NOMO-1 (cell line): ENCODE measurements at regions not wholly inside any gene's neighbourhood (a gene's known extent, or its start where the extent isn't known, plus 50 kb on each side); places are given as distances from the start of the nearest gene placed in this dataset.
"Not testable (repeated sequence)": the region's sequence is repeated elsewhere in the genome, so short reads cannot be mapped to it uniquely, and the experiment has no call there.

Experiments used
- DNase-seq, 2 experiments: peaks; one replicate each; lab custom pipeline; 2025; ENCODE audit not compliant: unreplicated experiment in 2 of 2; lab: John Stamatoyannopoulos, UW

DNA sequence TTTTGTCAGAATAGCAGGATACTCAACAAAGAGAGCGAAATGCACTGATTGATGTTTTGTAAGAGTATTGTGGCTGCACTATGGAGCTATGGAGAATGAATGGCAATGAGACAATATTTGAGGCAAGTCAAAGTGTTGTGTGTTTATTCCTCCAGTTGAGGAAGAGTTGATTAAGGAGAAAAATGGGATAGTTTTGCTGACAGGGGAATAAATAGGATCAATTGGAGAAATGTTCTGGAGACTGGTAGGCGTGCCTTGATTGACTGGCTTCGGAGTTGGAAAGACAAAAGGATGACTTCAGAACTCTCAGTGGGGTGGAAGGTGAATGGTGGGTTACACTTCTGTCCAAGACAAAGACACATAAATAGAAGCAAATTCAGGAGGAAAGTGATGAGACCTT lies 1254.9 kb upstream of the TMEM132C start:
- DNase-seq, result no peak

DNA sequence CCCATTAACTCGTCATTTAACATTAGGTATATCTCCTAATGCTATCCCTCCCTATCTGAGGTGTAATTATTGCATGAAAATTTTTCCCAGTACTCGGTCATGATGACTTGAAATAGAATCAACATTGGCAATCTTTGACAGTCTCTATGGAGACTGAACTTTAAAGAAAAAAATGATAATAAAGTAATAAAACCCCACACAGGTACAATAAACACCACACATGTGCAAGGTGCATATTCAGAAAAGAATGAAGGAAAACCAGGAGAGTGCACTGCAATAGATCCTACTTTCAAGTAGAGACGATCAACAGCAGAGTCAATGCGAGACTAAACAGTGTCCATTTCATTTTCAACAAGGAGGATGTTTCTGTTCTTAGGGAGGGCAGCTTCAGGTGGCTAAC lies 1253.8 kb upstream of the TMEM132C start:
- DNase-seq, result no peak

DNA sequence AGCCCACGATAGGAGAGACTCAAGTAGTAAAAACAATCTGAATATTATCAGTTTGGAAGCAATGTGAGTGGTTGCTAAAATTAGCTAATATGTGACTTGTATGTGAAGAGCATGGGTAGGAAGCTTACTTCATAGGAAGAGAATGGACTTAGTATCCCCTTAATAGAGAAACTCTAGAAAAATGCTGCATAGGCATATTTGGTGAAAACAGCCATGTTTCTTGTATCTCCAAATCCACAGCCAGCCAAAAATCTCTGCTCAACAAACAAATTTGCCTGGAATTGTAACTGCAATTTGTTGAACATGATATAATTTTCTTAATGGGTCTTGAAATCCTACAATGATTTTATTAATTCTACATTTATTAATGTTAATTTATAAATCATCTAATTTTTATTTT lies 1252.9 kb upstream of the TMEM132C start:
- DNase-seq, result no peak

DNA sequence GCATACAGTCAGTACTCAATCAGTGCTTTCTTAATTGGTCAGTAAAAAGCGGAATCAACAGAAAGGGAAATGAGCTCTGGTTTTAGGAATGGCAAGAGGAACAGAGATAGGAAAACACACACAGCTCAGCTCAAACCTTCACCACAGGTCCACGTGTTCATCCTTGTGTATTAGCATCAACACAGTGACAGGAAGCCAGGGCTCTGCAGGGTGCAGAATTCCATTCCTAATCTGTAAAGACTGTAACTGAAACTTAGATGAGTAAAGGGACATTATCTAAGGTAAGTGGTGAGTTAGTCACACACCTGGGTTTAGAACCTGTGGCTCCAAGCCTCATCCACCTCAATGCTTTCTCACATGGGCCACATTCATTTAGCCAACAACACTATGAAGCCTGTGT lies 1242.2 kb upstream of the TMEM132C start:
- DNase-seq, result no peak

DNA sequence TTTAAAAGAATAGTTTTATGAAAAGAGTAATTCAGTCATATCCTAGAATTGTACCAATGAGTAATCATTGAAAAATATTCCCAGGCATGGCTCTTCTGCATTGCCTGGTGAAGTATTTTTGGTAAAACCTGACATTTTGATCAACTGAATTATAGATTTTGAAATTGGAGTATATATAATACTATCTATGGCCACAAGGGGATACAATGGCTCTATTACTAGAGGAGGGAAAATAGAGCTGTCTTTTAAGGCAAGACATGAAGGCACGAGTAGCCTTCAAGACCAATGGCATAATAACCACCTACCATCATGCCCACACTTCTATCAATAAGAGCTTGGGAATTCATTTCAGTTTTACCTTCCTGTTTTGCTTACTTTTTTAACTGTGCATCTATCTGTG lies 1241.4 kb upstream of the TMEM132C start:
- no peak for DNase-seq

DNA sequence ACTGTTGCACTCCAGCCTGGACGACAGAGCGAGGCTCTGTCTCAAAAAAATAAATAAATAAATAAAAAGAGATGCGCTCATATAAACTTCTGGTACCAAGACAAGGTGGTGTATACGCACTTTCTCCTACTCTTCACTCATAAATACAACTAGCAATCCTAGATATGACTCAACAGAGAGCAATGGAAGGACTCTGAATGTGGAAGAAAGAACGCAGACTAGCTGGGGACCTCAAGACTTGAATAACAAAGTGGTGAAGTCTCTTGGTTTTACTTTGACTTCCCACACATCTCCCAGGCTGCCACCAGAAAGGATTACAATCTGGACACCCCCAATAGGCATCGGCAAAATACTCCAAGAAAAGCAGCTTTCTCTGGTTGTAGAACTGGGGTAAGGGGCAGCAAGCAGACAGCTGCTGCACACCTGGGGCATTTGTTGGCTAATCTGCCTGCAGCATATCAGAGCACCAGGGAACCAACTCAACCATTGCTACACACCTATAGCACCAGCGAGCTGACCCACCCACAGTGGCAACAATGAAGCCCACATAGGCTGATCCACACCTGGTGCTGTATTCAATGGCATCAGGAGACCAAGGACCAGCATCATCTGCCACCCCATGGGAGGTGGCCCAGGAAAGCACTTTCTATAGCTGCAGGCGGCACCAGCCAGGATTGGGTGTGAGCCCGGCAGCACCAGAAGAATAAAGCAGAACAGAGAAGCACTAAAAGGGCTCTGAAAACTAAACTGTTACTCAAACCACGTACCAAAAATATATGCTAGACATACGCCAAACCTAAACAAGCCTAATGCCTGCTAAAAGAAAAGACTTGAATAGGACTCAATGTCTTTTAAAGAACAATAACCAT lies 1231.7 kb upstream of the TMEM132C start:
- no peak for DNase-seq

DNA sequence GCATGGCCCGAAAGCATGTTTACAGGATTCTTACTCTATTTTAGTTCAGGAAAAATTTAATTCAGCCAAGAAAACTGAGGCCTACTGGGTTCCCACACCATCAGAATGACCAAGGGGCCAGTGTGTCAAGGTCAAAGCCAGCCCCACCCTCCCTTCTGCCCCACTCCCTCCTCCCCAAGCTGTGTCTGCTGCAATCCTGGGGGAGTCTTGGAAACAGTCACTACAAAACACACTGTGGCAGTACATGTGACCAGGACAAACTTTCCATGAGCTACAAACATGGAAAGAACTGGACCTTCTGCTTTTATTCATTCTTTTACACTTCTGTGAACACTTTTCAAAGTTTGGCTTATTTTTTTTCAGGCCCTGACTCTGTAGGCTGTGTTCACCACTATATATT lies 1228.8 kb upstream of the TMEM132C start:
- DNase-seq, result no peak

DNA sequence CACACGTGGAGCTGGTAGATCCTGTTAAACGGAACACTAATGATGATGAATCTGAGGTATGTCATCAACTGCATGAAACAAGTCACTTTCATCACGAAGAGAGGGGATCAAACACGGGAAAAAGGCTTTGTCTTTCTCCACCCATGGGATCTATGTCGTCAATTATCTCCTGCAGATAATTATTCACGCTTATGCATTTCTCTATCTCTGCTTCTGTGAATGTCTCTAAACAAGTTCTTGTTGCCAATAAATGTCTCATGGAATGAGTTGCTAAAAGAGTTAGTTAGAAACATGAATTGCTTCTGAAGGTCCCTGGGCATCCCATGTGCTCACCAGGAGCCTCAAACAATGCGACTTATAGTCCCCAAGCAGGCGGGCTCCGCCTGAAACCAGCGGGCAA lies 1228.2 kb upstream of the TMEM132C start:
- no peak for DNase-seq

DNA sequence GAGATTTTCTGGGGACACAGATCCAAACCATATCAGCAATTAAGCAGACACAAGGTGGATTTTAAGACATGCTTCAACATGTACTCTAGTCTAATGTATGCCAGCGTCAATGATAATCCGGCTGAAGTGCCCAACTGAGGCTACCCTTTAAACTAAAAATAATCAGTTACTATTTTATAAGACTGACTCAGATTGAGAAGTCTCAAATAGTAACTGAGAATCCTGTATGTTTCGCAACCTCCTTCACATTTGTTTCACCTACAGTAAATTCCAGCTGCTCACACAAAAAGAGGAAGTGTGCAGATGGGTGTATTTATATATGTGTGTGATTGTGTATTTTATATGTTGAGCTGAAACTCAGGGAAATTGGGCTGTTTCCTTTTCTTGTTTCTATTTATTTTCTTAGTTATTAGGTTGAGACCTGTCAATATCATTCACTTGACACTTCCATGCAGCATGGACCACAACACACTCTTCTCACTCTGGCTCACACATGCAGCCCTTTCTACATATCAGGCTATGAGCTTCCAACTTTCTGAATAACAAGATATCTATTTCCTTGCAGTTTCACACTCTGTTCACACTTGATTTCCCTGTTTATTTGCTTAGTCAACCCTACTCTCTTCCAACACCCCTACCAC lies 1224.9 kb upstream of the TMEM132C start:
- peak in 1 of 2 experiments; percentile 23 for DNase-seq

DNA sequence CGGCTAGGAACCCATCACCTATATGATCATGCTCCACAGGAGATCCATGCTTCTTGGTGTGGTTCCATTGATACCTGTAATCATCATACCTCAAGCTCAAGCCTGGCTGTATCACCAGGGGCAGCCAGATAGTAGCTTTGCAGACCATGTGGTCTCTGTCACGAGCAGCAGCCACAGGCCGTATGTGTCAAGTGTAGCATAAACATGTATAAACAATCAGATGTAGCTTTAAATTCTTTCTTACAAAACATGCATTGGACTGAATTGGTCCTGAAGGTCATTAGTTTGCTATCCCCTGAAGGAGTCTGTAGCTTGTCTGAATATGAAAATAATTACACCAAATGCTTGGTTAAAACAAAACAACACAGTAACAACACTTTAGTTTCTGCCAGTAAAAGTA lies 1223.2 kb upstream of the TMEM132C start:
- DNase-seq, result no peak

DNA sequence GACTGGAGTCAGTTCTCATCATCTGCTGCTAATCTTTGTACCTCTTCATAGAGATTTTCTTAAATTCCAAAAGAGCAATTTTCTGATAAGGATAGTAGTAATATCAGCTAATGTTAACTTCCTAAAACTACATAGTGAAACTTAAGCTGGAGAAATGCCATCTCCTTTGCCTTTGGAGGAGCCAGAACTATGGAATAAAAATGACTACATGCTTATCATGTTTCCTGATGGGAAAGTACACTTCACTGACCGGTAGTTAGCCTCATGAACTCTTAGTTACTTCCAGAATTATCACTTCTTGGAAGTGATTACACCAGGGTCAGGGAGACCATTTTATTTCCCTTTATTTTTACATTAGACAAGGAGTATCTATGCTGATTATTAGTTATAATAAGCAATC lies 1222.1 kb upstream of the TMEM132C start:
- no peak for DNase-seq

DNA sequence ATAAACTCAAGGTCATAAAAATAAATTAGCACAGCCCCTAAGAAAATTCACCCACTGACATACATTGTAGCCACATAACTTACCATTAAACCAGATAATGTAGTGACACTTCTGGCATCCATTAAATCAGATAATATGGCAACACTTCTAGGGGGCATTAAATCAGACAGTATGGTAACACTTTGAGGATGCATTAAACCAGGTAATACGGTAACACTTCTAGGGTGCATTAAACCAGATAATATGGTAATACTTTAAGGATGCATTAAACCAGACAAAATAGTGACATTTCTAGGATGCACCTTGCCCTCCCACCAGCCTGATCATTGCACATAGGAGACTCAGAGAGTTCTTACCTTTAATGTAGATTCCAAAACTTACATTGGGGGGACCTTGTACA lies 1220.5 kb upstream of the TMEM132C start:
- DNase-seq, result no peak

DNA sequence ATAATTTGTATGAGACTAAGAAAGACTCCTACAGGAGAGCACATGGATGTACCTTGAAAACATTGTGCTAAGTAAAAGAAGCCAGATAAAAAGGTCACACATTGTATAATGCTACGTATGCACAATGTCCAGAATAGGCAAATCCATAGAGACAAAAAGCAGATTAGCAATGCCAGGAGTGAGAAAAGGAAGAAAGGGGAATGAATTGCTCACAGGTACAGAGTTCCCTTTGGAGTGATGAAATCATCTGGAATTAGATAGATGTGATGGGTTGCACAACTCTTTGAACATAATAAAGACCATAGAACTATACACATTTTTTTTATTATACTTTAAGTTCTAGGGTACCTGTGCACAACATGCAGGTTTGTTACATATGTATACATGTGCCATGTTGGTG lies 1218.9 kb upstream of the TMEM132C start:
- no peak for DNase-seq

DNA sequence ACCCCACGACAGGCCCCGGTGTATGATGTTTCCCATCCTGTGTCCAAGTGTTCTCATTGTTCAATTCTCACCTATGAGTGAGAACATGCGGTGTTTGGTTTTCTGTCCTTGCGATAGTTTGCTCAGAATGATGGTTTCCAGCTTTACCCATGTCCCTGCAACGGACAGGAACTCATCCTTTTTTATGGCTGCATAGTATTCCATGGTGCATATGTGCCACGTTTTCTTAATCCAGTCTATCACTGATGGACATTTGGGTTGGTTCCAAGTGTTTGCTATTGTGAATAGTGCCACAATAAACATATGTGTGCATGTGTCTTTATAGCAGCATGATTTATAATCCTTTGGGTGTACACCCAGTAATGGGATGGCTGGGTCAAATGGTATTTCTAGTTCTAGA lies 1218.4 kb upstream of the TMEM132C start:
- not testable (repeated sequence) for DNase-seq

DNA sequence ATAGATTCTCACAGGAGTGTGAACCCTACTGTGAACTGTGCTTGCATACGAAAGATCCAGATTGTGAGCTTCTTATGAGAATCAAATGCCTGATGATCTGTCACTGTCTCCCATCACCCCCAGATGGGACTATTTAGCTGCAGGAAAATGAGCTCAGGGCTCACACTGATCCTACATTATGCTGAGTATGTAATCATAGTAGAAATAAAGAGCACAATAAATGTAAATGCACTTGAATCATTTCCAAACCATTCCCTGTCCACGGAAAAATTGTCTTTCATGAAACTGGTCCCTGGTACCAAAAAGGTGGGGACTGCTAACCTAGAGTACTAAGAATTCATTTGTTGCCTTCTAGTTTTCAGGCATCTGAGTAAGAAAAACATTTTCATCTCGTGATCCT lies 1215.8 kb upstream of the TMEM132C start:
- no peak for DNase-seq

DNA sequence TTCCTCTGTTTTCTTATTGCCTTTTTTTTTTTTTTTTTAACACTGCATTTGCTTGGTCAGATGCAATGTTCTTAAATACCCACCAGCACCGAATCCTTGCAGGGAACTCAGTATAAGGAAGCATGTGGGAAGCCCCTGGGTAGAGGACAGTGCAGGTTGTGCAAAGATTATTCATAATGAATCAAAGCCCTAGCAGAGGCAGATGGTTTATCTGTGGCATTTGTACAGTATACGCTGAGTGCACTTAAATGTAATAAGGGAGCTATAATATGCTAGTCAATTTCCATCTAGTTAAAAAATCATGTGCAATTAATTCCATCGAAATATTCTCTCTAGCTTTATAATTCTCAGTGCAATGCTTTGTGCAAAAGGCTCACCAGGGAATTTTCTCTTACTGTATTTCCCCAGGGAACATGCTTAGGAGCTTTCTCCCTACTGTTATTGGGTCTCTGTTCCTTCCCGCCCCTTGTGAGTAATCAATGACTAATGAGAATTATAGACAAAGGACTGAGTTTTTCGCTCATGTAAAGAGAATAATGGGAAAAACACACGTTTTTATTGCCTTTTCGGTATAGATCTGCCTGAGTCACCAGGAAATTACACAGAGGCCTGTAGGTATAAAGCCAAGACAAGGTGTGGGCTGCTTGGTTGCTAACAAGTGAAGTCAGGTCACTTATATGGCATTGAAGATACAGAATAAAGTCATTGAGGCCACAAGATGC lies 1214.3 kb upstream of the TMEM132C start:
- no peak for DNase-seq

DNA sequence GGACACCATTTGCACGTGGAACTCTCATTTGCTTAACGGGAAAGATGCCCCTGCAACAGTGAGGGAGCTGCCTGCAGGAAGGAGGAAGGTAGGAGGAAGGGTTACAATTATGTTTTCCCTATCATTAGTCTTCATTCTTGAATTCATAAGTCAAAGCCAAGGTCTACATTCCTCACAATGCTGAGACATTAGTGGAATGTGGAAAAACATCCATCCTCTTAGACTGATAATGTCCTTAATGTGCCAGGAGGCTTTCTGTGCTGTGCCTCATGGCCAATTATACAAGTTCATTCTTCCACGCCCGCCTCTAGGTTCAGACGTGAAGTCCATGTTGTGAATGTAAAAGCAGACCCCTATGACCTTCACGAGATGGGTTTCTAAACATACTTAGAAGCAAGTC lies 1212.4 kb upstream of the TMEM132C start:
- DNase-seq, result no peak

DNA sequence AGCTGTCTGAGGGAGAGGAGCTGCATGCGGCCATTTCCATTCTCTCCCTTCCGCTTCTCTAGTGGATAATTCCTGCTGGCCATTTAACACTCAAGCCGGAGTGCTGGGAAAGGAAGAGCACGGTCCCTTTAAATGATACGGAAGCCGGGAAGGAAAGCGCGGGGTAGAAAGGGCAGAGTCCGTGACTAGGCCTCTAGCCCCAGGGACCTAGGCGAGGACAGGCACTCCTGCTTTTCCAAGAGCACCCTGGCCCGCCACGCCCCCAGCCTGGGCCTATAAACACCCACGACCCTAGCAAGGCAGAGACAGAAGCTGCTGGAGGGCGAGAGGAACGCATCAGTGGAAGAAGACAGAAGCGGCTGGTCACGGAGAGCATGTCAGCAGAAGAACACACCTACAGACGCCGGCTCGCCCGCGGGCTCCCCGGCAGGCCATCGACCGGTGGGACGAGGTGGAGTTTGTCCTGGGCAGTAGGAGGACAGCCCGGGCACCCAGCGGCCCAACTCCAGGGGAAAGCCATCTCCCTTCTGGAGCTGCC lies 1206.6 kb upstream of the TMEM132C start:
- no peak for DNase-seq

DNA sequence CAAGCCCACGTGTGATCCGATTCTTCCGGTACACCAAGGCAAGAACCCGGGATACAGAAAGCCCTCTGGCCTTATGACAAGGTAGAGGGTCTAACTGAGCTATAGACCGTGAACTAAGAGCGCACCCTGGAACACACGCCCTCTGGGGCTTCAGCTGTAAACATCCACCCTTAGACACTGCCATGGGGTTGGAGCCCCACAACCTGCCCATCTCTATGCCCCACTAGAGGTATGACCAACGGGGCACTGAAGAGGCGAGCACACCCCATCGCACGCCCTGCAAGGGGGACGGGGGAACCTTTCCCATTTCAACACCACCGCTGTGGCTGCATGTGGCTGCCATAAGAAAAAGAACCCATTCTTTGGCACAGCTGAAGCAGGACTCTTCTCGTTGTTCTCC lies 1206.0 kb upstream of the TMEM132C start:
- DNase-seq, result no peak

DNA sequence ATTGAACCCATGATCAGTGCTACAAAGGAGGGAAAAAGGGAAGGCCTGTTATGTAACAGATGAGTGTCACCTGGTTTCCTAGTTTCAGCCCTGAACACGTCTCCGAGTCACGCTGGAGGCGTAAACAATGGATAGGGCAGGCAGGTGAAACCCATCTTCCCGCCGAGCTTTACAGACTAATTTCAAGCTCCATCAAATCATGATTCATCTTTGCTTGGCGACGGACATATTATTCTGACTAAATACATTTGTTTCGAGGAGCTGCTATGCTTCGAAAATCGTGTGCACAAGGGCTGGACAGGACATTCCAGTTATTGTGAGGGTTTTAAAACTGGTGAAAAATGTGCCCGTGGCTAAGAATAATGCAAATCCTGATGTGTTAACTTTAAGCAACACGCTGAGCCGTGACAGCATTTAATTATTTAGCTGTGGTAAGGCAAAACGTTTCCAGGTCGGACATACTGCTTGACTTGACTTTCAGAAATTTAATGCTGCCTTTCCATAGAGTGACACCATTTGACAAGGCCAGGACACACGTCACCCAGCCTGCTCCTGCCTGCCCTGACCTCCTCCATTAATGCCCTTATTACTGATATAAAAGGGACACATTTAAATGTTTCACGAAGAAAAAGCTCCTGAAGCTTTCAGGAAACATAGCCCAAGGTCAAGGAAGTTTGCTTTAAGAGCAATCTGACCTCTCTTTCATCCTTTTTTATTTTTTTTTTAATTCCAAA lies 1203.5 kb upstream of the TMEM132C start:
- no peak for DNase-seq

DNA sequence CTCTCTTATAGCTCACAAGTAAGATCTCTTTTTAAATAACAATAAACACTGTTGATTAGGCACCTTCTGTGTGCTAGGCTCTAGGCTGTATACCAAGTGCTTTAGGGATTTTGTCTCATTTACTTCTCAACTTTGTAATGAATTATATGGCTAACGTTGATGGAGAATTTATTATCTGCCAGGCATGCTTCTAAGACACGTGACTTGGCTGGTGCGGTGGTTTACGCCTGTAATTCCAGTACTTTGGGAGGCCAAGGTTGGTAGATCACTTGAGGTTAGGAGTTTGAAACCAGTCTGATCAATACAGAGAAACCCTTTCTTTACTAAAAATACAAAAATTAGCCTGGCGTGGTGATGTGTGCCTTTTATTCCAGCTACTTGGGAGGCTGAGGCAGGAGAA lies 1202.8 kb upstream of the TMEM132C start:
- no peak for DNase-seq
